ENCODE measurements at regions not wholly inside any gene's neighbourhood (a gene's known extent, or its start where the extent isn't known, plus 50 kb on each side); places are given as distances from the start of the nearest gene placed in this dataset.

GRCh38 chr6:21395121-21395520 is 198.4 kb upstream of the SOX4 start:
- no peak overlapping the region for H3K27ac ChIP-seq (ENCODE audit: low read depth, low read length)
- H3K36me3 ChIP-seq (ENCODE audit: control insufficient read depth, insufficient read depth, low read length), result no peaks in the 10 kb centered on the region
- peaks cover 24% of the 10 kb centered on the region for H3K4me1 ChIP-seq (ENCODE audit: control insufficient read depth, insufficient read depth, low read length)
- no peaks in the 10 kb centered on the region for H3K27me3 ChIP-seq (ENCODE audit: control insufficient read depth, insufficient read depth, low read length)
- H3K4me3 ChIP-seq (ENCODE audit: low read depth, low read length), result no peak overlapping the region
- no peaks in the 10 kb centered on the region for H3K9me3 ChIP-seq (ENCODE audit: control insufficient read depth, insufficient read depth, low read depth, low read length)
- no peak overlapping the region for H3K9ac ChIP-seq (ENCODE audit: low read length)

GRCh38 chr6:21396313-21396712 is 197.2 kb upstream of the SOX4 start:
- H3K9me3 ChIP-seq (ENCODE audit: control insufficient read depth, insufficient read depth, low read depth, low read length), result no peaks in the 10 kb centered on the region
- H3K4me3 ChIP-seq (ENCODE audit: low read depth, low read length), result no peak overlapping the region
- no peaks in the 10 kb centered on the region for H3K36me3 ChIP-seq (ENCODE audit: control insufficient read depth, insufficient read depth, low read length)
- H3K27ac ChIP-seq (ENCODE audit: low read depth, low read length), result no peak overlapping the region
- H3K27me3 ChIP-seq (ENCODE audit: control insufficient read depth, insufficient read depth, low read length), result no peaks in the 10 kb centered on the region
- H3K4me1 ChIP-seq (ENCODE audit: control insufficient read depth, insufficient read depth, low read length), result peaks cover 24% of the 10 kb centered on the region
- H3K9ac ChIP-seq (ENCODE audit: low read length), result no peak overlapping the region

GRCh38 chr6:21398741-21399325 is 194.7 kb upstream of the SOX4 start:
- Histone ChIP-seq H3K27me3 (ENCODE audit: control insufficient read depth, insufficient read depth, low read length) (no peaks in the 10 kb centered on the region), H3K27ac (ENCODE audit: low read depth, low read length) (no peak overlapping the region), H3K4me3 (ENCODE audit: low read depth, low read length) (no peak overlapping the region), H3K4me1 (ENCODE audit: control insufficient read depth, insufficient read depth, low read length) (peaks cover 23% of the 10 kb centered on the region), H3K9ac (ENCODE audit: low read length) (no peak overlapping the region), H3K36me3 (ENCODE audit: control insufficient read depth, insufficient read depth, low read length) (no peaks in the 10 kb centered on the region), H3K9me3 (ENCODE audit: control insufficient read depth, insufficient read depth, low read depth, low read length) (no peaks in the 10 kb centered on the region)

GRCh38 chr6:21402368-21402767 is 191.2 kb upstream of the SOX4 start:
- no peak overlapping the region for H3K9ac ChIP-seq (ENCODE audit: low read length)
- H3K4me3 ChIP-seq (ENCODE audit: low read depth, low read length), result no peak overlapping the region
- no peaks in the 10 kb centered on the region for H3K27me3 ChIP-seq (ENCODE audit: control insufficient read depth, insufficient read depth, low read length)
- H3K9me3 ChIP-seq (ENCODE audit: control insufficient read depth, insufficient read depth, low read depth, low read length), result no peaks in the 10 kb centered on the region
- no peaks in the 10 kb centered on the region for H3K36me3 ChIP-seq (ENCODE audit: control insufficient read depth, insufficient read depth, low read length)
- peaks cover 13% of the 10 kb centered on the region for H3K4me1 ChIP-seq (ENCODE audit: control insufficient read depth, insufficient read depth, low read length)
- no peak overlapping the region for H3K27ac ChIP-seq (ENCODE audit: low read depth, low read length)

GRCh38 chr6:21404577-21404976 is 189.0 kb upstream of the SOX4 start:
- Histone ChIP-seq H3K36me3 (ENCODE audit: control insufficient read depth, insufficient read depth, low read length) (no peaks in the 10 kb centered on the region), H3K4me3 (ENCODE audit: low read depth, low read length) (no peak overlapping the region), H3K9me3 (ENCODE audit: control insufficient read depth, insufficient read depth, low read depth, low read length) (no peaks in the 10 kb centered on the region), H3K9ac (ENCODE audit: low read length) (no peak overlapping the region), H3K27ac (ENCODE audit: low read depth, low read length) (no peak overlapping the region), H3K27me3 (ENCODE audit: control insufficient read depth, insufficient read depth, low read length) (no peaks in the 10 kb centered on the region), H3K4me1 (ENCODE audit: control insufficient read depth, insufficient read depth, low read length) (peaks cover under 1% of the 10 kb centered on the region; the same call in 1 of the 2 replicates)

GRCh38 chr6:21406316-21406715 is 187.2 kb upstream of the SOX4 start:
- no peaks in the 10 kb centered on the region for H3K4me1 ChIP-seq (ENCODE audit: control insufficient read depth, insufficient read depth, low read length)
- no peak overlapping the region for H3K9ac ChIP-seq (ENCODE audit: low read length)
- no peaks in the 10 kb centered on the region for H3K27me3 ChIP-seq (ENCODE audit: control insufficient read depth, insufficient read depth, low read length)
- no peaks in the 10 kb centered on the region for H3K36me3 ChIP-seq (ENCODE audit: control insufficient read depth, insufficient read depth, low read length)
- no peak overlapping the region for H3K4me3 ChIP-seq (ENCODE audit: low read depth, low read length)
- H3K27ac ChIP-seq (ENCODE audit: low read depth, low read length), result no peak overlapping the region
- H3K9me3 ChIP-seq (ENCODE audit: control insufficient read depth, insufficient read depth, low read depth, low read length), result no peaks in the 10 kb centered on the region

GRCh38 chr6:21409231-21409630 is 184.3 kb upstream of the SOX4 start:
- Histone ChIP-seq H3K4me1 (ENCODE audit: control insufficient read depth, insufficient read depth, low read length) (peaks cover 4% of the 10 kb centered on the region; the same call in 1 of the 2 replicates), H3K27ac (ENCODE audit: low read depth, low read length) (no peak overlapping the region), H3K4me3 (ENCODE audit: low read depth, low read length) (no peak overlapping the region), H3K36me3 (ENCODE audit: control insufficient read depth, insufficient read depth, low read length) (no peaks in the 10 kb centered on the region), H3K9me3 (ENCODE audit: control insufficient read depth, insufficient read depth, low read depth, low read length) (no peaks in the 10 kb centered on the region), H3K27me3 (ENCODE audit: control insufficient read depth, insufficient read depth, low read length) (no peaks in the 10 kb centered on the region), H3K9ac (ENCODE audit: low read length) (no peak overlapping the region)

- Histone ChIP-seq H3K4me3 (ENCODE audit: low read depth, low read length) (no peak overlapping the region), H3K9ac (ENCODE audit: low read length) (no peak overlapping the region), H3K27me3 (ENCODE audit: control insufficient read depth, insufficient read depth, low read length) (no peaks in the 10 kb centered on the region), H3K36me3 (ENCODE audit: control insufficient read depth, insufficient read depth, low read length) (no peaks in the 10 kb centered on the region), H3K4me1 (ENCODE audit: control insufficient read depth, insufficient read depth, low read length) (peaks cover 4% of the 10 kb centered on the region; the same call in 1 of the 2 replicates), H3K9me3 (ENCODE audit: control insufficient read depth, insufficient read depth, low read depth, low read length) (no peaks in the 10 kb centered on the region), H3K27ac (ENCODE audit: low read depth, low read length) (no peak overlapping the region)
Measured at GRCh38 chr6:21413428-21413827, 180.1 kb upstream of the SOX4 start.

GRCh38 chr6:21414065-21414464 is 179.5 kb upstream of the SOX4 start:
- Histone ChIP-seq H3K36me3 (ENCODE audit: control insufficient read depth, insufficient read depth, low read length) (no peaks in the 10 kb centered on the region), H3K4me3 (ENCODE audit: low read depth, low read length) (no peak overlapping the region), H3K9ac (ENCODE audit: low read length) (no peak overlapping the region), H3K27me3 (ENCODE audit: control insufficient read depth, insufficient read depth, low read length) (no peaks in the 10 kb centered on the region), H3K4me1 (ENCODE audit: control insufficient read depth, insufficient read depth, low read length) (peaks cover 4% of the 10 kb centered on the region; the same call in 1 of the 2 replicates), H3K9me3 (ENCODE audit: control insufficient read depth, insufficient read depth, low read depth, low read length) (no peaks in the 10 kb centered on the region), H3K27ac (ENCODE audit: low read depth, low read length) (no peak overlapping the region)

GRCh38 chr6:21420146-21420878 is 173.2 kb upstream of the SOX4 start:
- H3K27ac ChIP-seq (ENCODE audit: low read depth, low read length), result no peak overlapping the region
- no peaks in the 10 kb centered on the region; the same call in 1 of the 2 replicates for H3K36me3 ChIP-seq (ENCODE audit: control insufficient read depth, insufficient read depth, low read length)
- peaks cover 12% of the 10 kb centered on the region; the same call in 1 of the 2 replicates for H3K9me3 ChIP-seq (ENCODE audit: control insufficient read depth, insufficient read depth, low read depth, low read length)
- no peak overlapping the region for H3K4me3 ChIP-seq (ENCODE audit: low read depth, low read length)
- H3K27me3 ChIP-seq (ENCODE audit: control insufficient read depth, insufficient read depth, low read length), result no peaks in the 10 kb centered on the region
- no peak overlapping the region for H3K9ac ChIP-seq (ENCODE audit: low read length)
- H3K4me1 ChIP-seq (ENCODE audit: control insufficient read depth, insufficient read depth, low read length), result peaks cover 5% of the 10 kb centered on the region; the same call in 1 of the 2 replicates

- no peaks in the 10 kb centered on the region for H3K27me3 ChIP-seq (ENCODE audit: control insufficient read depth, insufficient read depth, low read length)
- peaks cover 5% of the 10 kb centered on the region; the same call in 1 of the 2 replicates for H3K4me1 ChIP-seq (ENCODE audit: control insufficient read depth, insufficient read depth, low read length)
- H3K4me3 ChIP-seq (ENCODE audit: low read depth, low read length), result no peak overlapping the region
- no peak overlapping the region for H3K9ac ChIP-seq (ENCODE audit: low read length)
- H3K36me3 ChIP-seq (ENCODE audit: control insufficient read depth, insufficient read depth, low read length), result no peaks in the 10 kb centered on the region; the same call in 1 of the 2 replicates
- no peak overlapping the region for H3K27ac ChIP-seq (ENCODE audit: low read depth, low read length)
- H3K9me3 ChIP-seq (ENCODE audit: control insufficient read depth, insufficient read depth, low read depth, low read length), result peaks cover 17% of the 10 kb centered on the region; the same call in 1 of the 2 replicates
Measured at GRCh38 chr6:21420926-21421325, 172.6 kb upstream of the SOX4 start.

All from HUES6 (cell line).